ENCODE measurements at regions not wholly inside any gene's neighbourhood (a gene's known extent, or its start where the extent isn't known, plus 50 kb on each side); places are given as distances from the start of the nearest gene placed in this dataset.
A peak's percentile ranks its signal among the peaks of the same experiment; 100 is the strongest.
"Not testable (repeated sequence)": the region's sequence is repeated elsewhere in the genome, so short reads cannot be mapped to it uniquely, and the experiment has no call there.

DNA sequence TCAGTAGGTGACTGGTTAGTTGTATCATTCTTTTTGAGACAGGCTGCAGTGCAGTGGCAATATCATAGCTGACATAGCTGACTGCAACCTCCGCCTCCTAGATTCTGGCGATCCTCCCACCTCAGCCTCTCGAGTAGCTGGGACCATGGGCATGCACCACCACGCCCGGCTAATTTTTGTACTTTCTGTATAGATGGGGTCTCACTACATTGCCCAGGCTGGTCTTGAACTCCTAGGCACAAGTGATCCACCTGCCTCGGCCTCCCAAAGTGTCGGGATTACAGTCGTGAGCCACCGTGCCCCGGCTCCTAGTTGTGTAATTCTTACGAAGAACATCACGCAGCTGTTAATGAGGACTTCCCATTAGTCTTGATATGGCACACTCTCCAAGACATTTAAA, 123.4 kb upstream of the VKORC1L1 start:
- no peaks in the 10 kb centered on the region for H3K36me3 ChIP-seq (ENCODE audit: control insufficient read depth in 2 of 3, insufficient read depth in 3 of 3, low read length in 3 of 3)
- no peak overlapping the region for H3K4me3 ChIP-seq (ENCODE audit: low read length in 3 of 3)
- peaks cover 0 to 7% (median 0%) of the 10 kb centered on the region in 3 donors for H3K4me1 ChIP-seq (ENCODE audit: control insufficient read depth in 2 of 3, insufficient read depth in 2 of 3, low read depth in 1 of 3, low read length in 3 of 3)
- no peak for FAIRE-seq
- no peak for DNase-seq
- peak overlapping the region in 1 of 3 donors; percentile 3 for H3K9ac ChIP-seq (ENCODE audit: low read length in 3 of 3)
- TF ChIP-seq CTCF (IDR thresholded peaks at IDR 0.05; ENCODE audit: borderline replicate concordance, extremely low read depth, insufficient read depth) = no peak
- H3K9me3 ChIP-seq (ENCODE audit: control insufficient read depth in 2 of 3, insufficient read depth in 1 of 3, low read length in 3 of 3) = no peaks in the 10 kb centered on the region
- no peaks in the 10 kb centered on the region for H3K27me3 ChIP-seq (ENCODE audit: control insufficient read depth, insufficient read depth, low read length)
- intact Hi-C loops (cut with DNase I) = no loop called here
- H3K27ac ChIP-seq (ENCODE audit: low read depth in 2 of 2, low read length in 2 of 2) = no peak overlapping the region

DNA sequence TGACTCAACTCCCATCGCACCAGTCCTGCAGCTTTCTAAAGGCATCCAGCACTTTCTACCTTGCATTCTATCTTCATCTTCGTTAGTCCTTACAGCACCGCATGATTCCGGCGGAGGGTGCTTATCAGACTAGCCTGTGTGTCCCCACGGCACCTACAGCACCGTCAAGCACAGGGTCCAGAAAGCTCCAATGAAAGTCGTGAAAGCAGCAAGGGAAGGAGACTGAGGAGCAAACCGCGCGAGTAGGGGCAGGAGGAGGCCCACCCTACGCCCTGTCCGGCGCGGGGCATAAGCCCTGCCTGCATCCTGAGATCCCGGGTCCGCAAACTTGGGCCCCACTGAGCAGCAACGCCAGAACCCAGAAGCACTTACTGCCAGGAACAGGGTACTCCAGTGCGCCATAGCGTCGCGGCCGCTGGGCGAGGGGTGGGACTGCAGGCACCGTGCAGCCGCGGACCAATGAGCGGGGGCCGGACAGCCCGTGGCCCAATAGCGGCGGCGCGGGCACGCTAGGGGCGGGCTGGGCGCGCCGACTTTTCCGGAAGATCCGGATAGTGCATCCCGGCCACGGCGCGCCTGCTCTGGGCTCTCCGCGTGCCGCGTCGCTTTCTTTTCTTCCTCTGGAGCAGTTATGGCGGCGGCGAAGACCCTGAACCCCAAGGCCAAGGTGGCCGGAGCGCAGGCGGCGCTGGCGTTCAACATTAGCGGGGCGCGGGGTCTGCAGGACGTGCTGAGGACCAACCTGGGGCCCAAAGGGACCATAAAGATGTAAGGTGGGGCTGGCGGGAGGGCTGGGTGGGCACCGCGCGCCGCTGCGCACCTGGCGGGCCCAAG, 122.1 kb upstream of the VKORC1L1 start:
- H3K9ac ChIP-seq (ENCODE audit: low read length in 3 of 3) = peak overlapping the region; percentile 63 to 94 (median 91)
- H3K36me3 ChIP-seq (ENCODE audit: control insufficient read depth in 2 of 3, insufficient read depth in 3 of 3, low read length in 3 of 3) = peaks cover 0 to 2% (median 0%) of the 10 kb centered on the region in 3 donors
- no peaks in the 10 kb centered on the region for H3K27me3 ChIP-seq (ENCODE audit: control insufficient read depth, insufficient read depth, low read length)
- intact Hi-C loops (cut with DNase I) = no loop called here
- H3K27ac ChIP-seq (ENCODE audit: low read depth in 2 of 2, low read length in 2 of 2) = peak overlapping the region; percentile 83 to 87
- no peak for TF ChIP-seq CTCF (IDR thresholded peaks at IDR 0.05; ENCODE audit: borderline replicate concordance, extremely low read depth, insufficient read depth)
- no peak for FAIRE-seq
- H3K4me3 ChIP-seq (ENCODE audit: low read length in 3 of 3) = peak overlapping the region; percentile 91 to 99 (median 97)
- no peaks in the 10 kb centered on the region for H3K9me3 ChIP-seq (ENCODE audit: control insufficient read depth in 2 of 3, insufficient read depth in 1 of 3, low read length in 3 of 3)
- peak; percentile 93 to 97 (median 96) for DNase-seq
- peaks cover 0 to 7% (median 0%) of the 10 kb centered on the region in 3 donors for H3K4me1 ChIP-seq (ENCODE audit: control insufficient read depth in 2 of 3, insufficient read depth in 2 of 3, low read depth in 1 of 3, low read length in 3 of 3)

DNA sequence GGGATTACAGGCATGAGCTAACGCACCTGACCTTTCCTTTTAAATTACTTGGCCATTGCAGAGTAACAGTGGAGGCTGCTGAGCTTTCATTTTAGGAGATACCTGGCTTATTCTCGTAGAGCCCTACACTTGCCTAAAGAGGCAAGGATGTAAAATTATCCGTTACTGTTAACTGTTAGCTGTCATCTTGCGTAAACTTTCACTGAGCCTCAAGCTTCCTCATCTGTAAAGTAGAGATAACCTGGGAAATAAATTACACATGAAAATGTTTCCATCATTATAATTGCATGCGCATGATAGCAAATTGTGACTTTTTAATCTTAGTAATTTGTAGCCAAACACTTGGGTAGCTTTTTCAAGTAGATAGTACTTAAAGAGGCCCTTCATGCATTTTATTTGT, 118.8 kb upstream of the VKORC1L1 start:
- DNase-seq; H3K27me3 ChIP-seq (ENCODE audit: control insufficient read depth, insufficient read depth, low read length); H3K4me3 ChIP-seq (ENCODE audit: low read length in 3 of 3); FAIRE-seq; H3K36me3 ChIP-seq (ENCODE audit: control insufficient read depth in 2 of 3, insufficient read depth in 3 of 3, low read length in 3 of 3); H3K4me1 ChIP-seq (ENCODE audit: control insufficient read depth in 2 of 3, insufficient read depth in 2 of 3, low read depth in 1 of 3, low read length in 3 of 3); H3K27ac ChIP-seq (ENCODE audit: low read depth in 2 of 2, low read length in 2 of 2); intact Hi-C loops (cut with DNase I); H3K9me3 ChIP-seq (ENCODE audit: control insufficient read depth in 2 of 3, insufficient read depth in 1 of 3, low read length in 3 of 3); H3K9ac ChIP-seq (ENCODE audit: low read length in 3 of 3): not testable (repeated sequence)

GRCh38 chr7:65758991-65759390, 113.9 kb upstream of the VKORC1L1 start:
- DNase-seq; intact Hi-C loops (cut with DNase I); H3K27me3 ChIP-seq (ENCODE audit: control insufficient read depth, insufficient read depth, low read length); H3K4me1 ChIP-seq (ENCODE audit: control insufficient read depth in 2 of 3, insufficient read depth in 2 of 3, low read depth in 1 of 3, low read length in 3 of 3); H3K9ac ChIP-seq (ENCODE audit: low read length in 3 of 3); FAIRE-seq; H3K27ac ChIP-seq (ENCODE audit: low read depth in 2 of 2, low read length in 2 of 2); H3K36me3 ChIP-seq (ENCODE audit: control insufficient read depth in 2 of 3, insufficient read depth in 3 of 3, low read length in 3 of 3); H3K4me3 ChIP-seq (ENCODE audit: low read length in 3 of 3); H3K9me3 ChIP-seq (ENCODE audit: control insufficient read depth in 2 of 3, insufficient read depth in 1 of 3, low read length in 3 of 3): not testable (repeated sequence)

DNA sequence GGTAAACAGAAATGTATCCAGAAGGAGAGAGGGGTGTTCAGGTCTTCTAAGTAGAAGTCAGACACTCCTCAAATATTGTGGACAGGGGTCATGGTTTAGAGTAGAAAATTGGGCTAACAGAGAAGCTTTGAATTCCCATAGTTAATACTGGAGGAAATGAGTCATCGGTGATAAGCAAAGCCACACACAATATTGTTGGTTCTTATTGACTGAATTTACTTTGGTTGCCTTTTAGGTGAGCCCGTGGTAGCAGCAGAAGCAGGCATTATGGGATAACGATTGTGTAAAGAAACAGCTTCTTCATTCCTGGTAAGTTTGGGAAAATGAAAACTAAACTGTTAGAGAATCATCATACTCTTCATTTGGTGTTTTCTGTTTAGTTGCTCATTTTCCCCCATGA, 110.2 kb upstream of the VKORC1L1 start:
- FAIRE-seq, DNase-seq: not testable (repeated sequence)

DNA sequence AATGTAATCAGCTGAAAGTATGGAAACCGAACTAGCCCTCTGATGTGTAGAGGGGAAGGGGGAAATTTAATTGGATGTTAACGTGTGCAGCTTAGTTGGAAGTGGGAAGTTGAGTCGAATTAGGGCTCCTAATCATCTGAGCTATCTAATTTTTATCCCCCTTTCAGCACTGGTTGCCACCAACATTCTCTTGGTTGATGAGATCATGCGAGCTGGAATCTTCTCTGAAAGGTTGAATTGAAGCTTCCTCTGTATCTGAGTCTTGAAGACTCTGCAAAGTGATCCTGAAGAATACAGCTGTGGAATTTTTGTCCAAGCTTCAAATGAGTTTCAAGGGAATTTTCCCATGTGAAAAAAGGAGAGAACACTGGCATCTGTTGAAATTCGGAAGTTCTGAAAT, 109.8 kb upstream of the VKORC1L1 start:
- H3K27me3 ChIP-seq (ENCODE audit: control insufficient read depth, insufficient read depth, low read length); intact Hi-C loops (cut with DNase I); H3K4me3 ChIP-seq (ENCODE audit: low read length in 3 of 3); DNase-seq; FAIRE-seq; H3K36me3 ChIP-seq (ENCODE audit: control insufficient read depth in 2 of 3, insufficient read depth in 3 of 3, low read length in 3 of 3); H3K9me3 ChIP-seq (ENCODE audit: control insufficient read depth in 2 of 3, insufficient read depth in 1 of 3, low read length in 3 of 3); H3K27ac ChIP-seq (ENCODE audit: low read depth in 2 of 2, low read length in 2 of 2); H3K4me1 ChIP-seq (ENCODE audit: control insufficient read depth in 2 of 3, insufficient read depth in 2 of 3, low read depth in 1 of 3, low read length in 3 of 3); H3K9ac ChIP-seq (ENCODE audit: low read length in 3 of 3): not testable (repeated sequence)

More for the DNA sequence above, 110.2 kb upstream of the VKORC1L1 start:
- H3K36me3 ChIP-seq (ENCODE audit: control insufficient read depth in 2 of 3, insufficient read depth in 3 of 3, low read length in 3 of 3); H3K4me1 ChIP-seq (ENCODE audit: control insufficient read depth in 2 of 3, insufficient read depth in 2 of 3, low read depth in 1 of 3, low read length in 3 of 3); H3K4me3 ChIP-seq (ENCODE audit: low read length in 3 of 3); H3K27ac ChIP-seq (ENCODE audit: low read depth in 2 of 2, low read length in 2 of 2); H3K9me3 ChIP-seq (ENCODE audit: control insufficient read depth in 2 of 3, insufficient read depth in 1 of 3, low read length in 3 of 3); H3K27me3 ChIP-seq (ENCODE audit: control insufficient read depth, insufficient read depth, low read length); intact Hi-C loops (cut with DNase I); H3K9ac ChIP-seq (ENCODE audit: low read length in 3 of 3): not testable (repeated sequence)
